ENCODE measurements at regions not wholly inside any gene's neighbourhood (a gene's known extent, or its start where the extent isn't known, plus 50 kb on each side); places are given as distances from the start of the nearest gene placed in this dataset.

GRCh38 chr14:85363358-85363757, 166.6 kb upstream of the FLRT2 start:
- no peak for TF ChIP-seq POLR2A (IDR thresholded peaks at IDR 0.05)
- no peak for TF ChIP-seq CTCF (IDR thresholded peaks at IDR 0.05)
